ENCODE measurements at regions not wholly inside any gene's neighbourhood (a gene's known extent, or its start where the extent isn't known, plus 50 kb on each side); places are given as distances from the start of the nearest gene placed in this dataset.

GRCh38 chr4:136012220-136012619, 1520.1 kb downstream of the PCDH18 start:
- TF ChIP-seq POLR2A (IDR thresholded peaks at IDR 0.05): no peak
- TF ChIP-seq CTCF (IDR thresholded peaks at IDR 0.05): no peak
- no peak for TF ChIP-seq POLR2AphosphoS5 (IDR thresholded peaks at IDR 0.05)
